ENCODE measurements at regions not wholly inside any gene's neighbourhood (a gene's known extent, or its start where the extent isn't known, plus 50 kb on each side); places are given as distances from the start of the nearest gene placed in this dataset.

- DNase-seq (ENCODE audit: insufficient read length, low spot score) (no peak), FAIRE-seq (no peak)
These were observed 107.9 kb upstream of the ZP4 start for GRCh38 chr1:237998581-237998980.

- no peak for FAIRE-seq
- DNase-seq (ENCODE audit: insufficient read length, low spot score) = no peak
These were observed 92.8 kb upstream of the ZP4 start for GRCh38 chr1:237983496-237983895.

GRCh38 chr1:237981223-237981622 lies 90.5 kb upstream of the ZP4 start:
- DNase-seq (ENCODE audit: insufficient read length, low spot score) = no peak
- FAIRE-seq = no peak

GRCh38 chr1:237976331-237976730 lies 85.6 kb upstream of the ZP4 start:
- FAIRE-seq = no peak
- no peak for DNase-seq (ENCODE audit: insufficient read length, low spot score)

- no peak for FAIRE-seq
- DNase-seq (ENCODE audit: insufficient read length, low spot score) = no peak
These were observed 85.2 kb upstream of the ZP4 start for GRCh38 chr1:237975903-237976302.

GRCh38 chr1:237975376-237975775 lies 84.7 kb upstream of the ZP4 start:
- no peak for DNase-seq (ENCODE audit: insufficient read length, low spot score)

GRCh38 chr1:237972186-237972585 lies 81.5 kb upstream of the ZP4 start:
- no peak for DNase-seq (ENCODE audit: insufficient read length, low spot score)
- no peak for FAIRE-seq

More at GRCh38 chr1:237975376-237975775, 84.7 kb upstream of the ZP4 start:
- no peak for FAIRE-seq

- no peak for DNase-seq (ENCODE audit: insufficient read length, low spot score)
- FAIRE-seq = no peak
These were observed 72.3 kb upstream of the ZP4 start for GRCh38 chr1:237962985-237963384.

GRCh38 chr1:237961754-237962153 lies 71.0 kb upstream of the ZP4 start:
- DNase-seq (ENCODE audit: insufficient read length, low spot score) (no peak), FAIRE-seq (no peak)

- DNase-seq (ENCODE audit: insufficient read length, low spot score) (no peak), FAIRE-seq (no peak)
These were observed 69.1 kb upstream of the ZP4 start for GRCh38 chr1:237959838-237960237.

GRCh38 chr1:237953238-237953637 lies 62.5 kb upstream of the ZP4 start:
- FAIRE-seq (no peak), DNase-seq (ENCODE audit: insufficient read length, low spot score) (peak; percentile 8)

All from HTR-8/SVneo (cell line).